Heart left ventricle (tissue), 13 donors: ENCODE measurements at regions not wholly inside any gene's neighbourhood (a gene's known extent, or its start where the extent isn't known, plus 50 kb on each side); places are given as distances from the start of the nearest gene placed in this dataset.

ENCODE experiments used
- CTCF ChIP-seq, 12 donors: fragments of 200-600 bp; sonication (generic) in 4 of 12; IDR thresholded peaks; one replicate each; pipeline versions ENCODE4 v1.5.0 to v1.8.0; 2018 to 2022; ENCODE audit warnings: antibody characterized with exemption in 12 of 12, mild to moderate bottlenecking in 5 of 12
- POLR2A ChIP-seq, 2 donors: fragments of 450-650 bp; IDR thresholded peaks; one replicate each; pipeline ENCODE4 v1.6.1; 2017; ENCODE audit warnings: antibody characterized with exemption in 2 of 2, mild to moderate bottlenecking in 2 of 2, moderate library complexity in 2 of 2
- donor health status: ischemic (EF 13 %, LVEDD 7.1; RV severe dilation, severe dysfunction).
- donor health status: DM: no; HTN: yes; CAD: no.
- donor health status: DM: no; HTN: no; CAD: no.
- donor health status: ischemic (EF 25% LVEDD 6.9; RV normal size, moderate dysfunction).
- donor health status: ischemic (EF 25% LVEDD 5.7; RV mildly dilated, moderate dysfunction).
- donor health status: ischemic (EF 35%, LVEDD 5.7; RV mildly dilated, moderate dysfunction).
- donor health status: nonischemic (EF 11% LVEDD 7.7; RV severe dilation, severe dysfunction).
- donor health status: DM: yes; HTN: yes; CAD: no.
- donor health status: PGD.
- donor health status: ischemic (EF 29% LVEDD 5.4; RV normal size, mild dysfunction).
- donor health status: nonischemic (EF 23%, LVEDD 6.1; RV moderate dilation, normal function).

GRCh38 chr6:45791211-45792168 is 224.2 kb downstream of the CLIC5 start:
- no peak for TF ChIP-seq POLR2A (IDR thresholded peaks at IDR 0.05)
- no peak for TF ChIP-seq CTCF (IDR thresholded peaks at IDR 0.05)
